Gastroesophageal sphincter (tissue), 3 donors: ENCODE measurements at regions not wholly inside any gene's neighbourhood (a gene's known extent, or its start where the extent isn't known, plus 50 kb on each side); places are given as distances from the start of the nearest gene placed in this dataset.

Experiments
- POLR2A ChIP-seq, 2 donors: fragments of 450-650 bp; IDR thresholded peaks; one replicate each; pipeline ENCODE4 v1.6.1; 2017; ENCODE audit warnings: antibody characterized with exemption in 2 of 2, mild to moderate bottlenecking in 2 of 2, moderate library complexity in 1 of 2
- TF ChIP-seq, protein P1 (sequence below), 4 experiments: fragments of 200-600 bp in 2 of 4; fragments of 450-650 bp in 2 of 4; sonication (generic) in 1 of 4; IDR thresholded peaks; one replicate each; pipeline ENCODE4 v1.5.1; 2017 to 2019; ENCODE audit warnings: antibody characterized with exemption in 4 of 4, mild to moderate bottlenecking in 2 of 4, moderate library complexity in 2 of 4

DNA sequence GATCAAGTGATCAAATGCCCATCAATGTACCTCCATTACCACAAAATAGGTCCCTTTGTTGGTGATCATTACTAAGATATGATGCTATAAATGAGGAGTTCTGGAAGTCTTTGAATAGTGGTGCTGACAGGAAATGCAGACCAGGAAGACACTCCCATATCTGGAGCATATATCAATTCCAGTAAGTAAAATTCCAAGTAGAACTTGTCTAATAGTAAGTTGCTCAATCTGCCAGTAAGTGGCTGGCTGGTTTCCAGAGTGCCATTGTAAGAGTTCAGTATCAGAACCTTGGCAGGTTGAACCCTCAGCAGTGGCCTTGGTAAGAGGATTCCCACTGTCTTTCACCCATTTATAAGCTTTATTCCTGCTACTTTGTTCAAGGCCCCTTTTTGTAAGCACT is 379.9 kb upstream of the RBMS3 start:
- TF ChIP-seq, protein P1, sequence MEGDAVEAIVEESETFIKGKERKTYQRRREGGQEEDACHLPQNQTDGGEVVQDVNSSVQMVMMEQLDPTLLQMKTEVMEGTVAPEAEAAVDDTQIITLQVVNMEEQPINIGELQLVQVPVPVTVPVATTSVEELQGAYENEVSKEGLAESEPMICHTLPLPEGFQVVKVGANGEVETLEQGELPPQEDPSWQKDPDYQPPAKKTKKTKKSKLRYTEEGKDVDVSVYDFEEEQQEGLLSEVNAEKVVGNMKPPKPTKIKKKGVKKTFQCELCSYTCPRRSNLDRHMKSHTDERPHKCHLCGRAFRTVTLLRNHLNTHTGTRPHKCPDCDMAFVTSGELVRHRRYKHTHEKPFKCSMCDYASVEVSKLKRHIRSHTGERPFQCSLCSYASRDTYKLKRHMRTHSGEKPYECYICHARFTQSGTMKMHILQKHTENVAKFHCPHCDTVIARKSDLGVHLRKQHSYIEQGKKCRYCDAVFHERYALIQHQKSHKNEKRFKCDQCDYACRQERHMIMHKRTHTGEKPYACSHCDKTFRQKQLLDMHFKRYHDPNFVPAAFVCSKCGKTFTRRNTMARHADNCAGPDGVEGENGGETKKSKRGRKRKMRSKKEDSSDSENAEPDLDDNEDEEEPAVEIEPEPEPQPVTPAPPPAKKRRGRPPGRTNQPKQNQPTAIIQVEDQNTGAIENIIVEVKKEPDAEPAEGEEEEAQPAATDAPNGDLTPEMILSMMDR (IDR thresholded peaks at IDR 0.05): no peak
- no peak for TF ChIP-seq POLR2A (IDR thresholded peaks at IDR 0.05)
